Motor neuron (in vitro differentiated cells): ENCODE measurements at regions not wholly inside any gene's neighbourhood (a gene's known extent, or its start where the extent isn't known, plus 50 kb on each side); places are given as distances from the start of the nearest gene placed in this dataset.

Experiments used
- ATAC-seq, 8 experiments: fragments of 200-7000 bp; cut with Tn5 transposase; replicated peaks in 6 of 8; 2 replicates each; pipeline ENCODE4 v1.8.0; 2021; ENCODE audit warnings: mild to moderate bottlenecking in 8 of 8, moderate library complexity in 8 of 8
- H3K27ac ChIP-seq, 2 donors: fragments of 250-450 bp; sonication (Bioruptor Pico); 2 replicates each; pipeline ENCODE4 v1.9.0; 2021; ENCODE audit warnings: antibody characterized with exemption in 2 of 2, mild to moderate bottlenecking in 2 of 2, moderate library complexity in 1 of 2
- H3K4me1 ChIP-seq, 2 donors: fragments of 250-450 bp; sonication (Bioruptor Pico); replicated peaks in 1 of 2; 2 replicates each; pipeline ENCODE4 v1.6.1; 2021; ENCODE audit warnings: antibody characterized with exemption in 2 of 2, mild to moderate bottlenecking in 2 of 2, moderate library complexity in 1 of 2
- H3K4me3 ChIP-seq, 5 donors: fragments of 250-450 bp; sonication (Bioruptor Pico); 2 replicates each; pipeline ENCODE4 v1.9.0; 2021; ENCODE audit warnings: antibody characterized with exemption in 5 of 5, mild to moderate bottlenecking in 5 of 5, moderate library complexity in 4 of 5
- WGBS, 10 experiments: fragments of 450-650 bp; shearing (Covaris generic); methylation state at CpG; one replicate each; pipeline ENCODE4 v1.0.0; 2022; 5-methylcytosine and 5-hydroxymethylcytosine counted together
- in situ Hi-C, 9 experiments: fragments of 400-800 bp; cut with MboI; loops; one replicate each; pipeline ENCODE4 v1.15.0; 2021; ENCODE audit warnings: low sequenced_read_pairs in 9 of 9, low pct_unique_long_range_greater_than_20kb in 2 of 9; ENCODE audit not compliant: unreplicated experiment in 9 of 9

GRCh38 chr2:122481244-122481622 is 725.8 kb downstream of the TSN start:
- in situ Hi-C loops: no loop called here
- no peak overlapping the region for H3K27ac ChIP-seq
- no peak overlapping the region for H3K4me3 ChIP-seq
- WGBS, 10 experiments: 6 to 100% (median 50%) methylated on average over 1 to 2 of the region's 2 CpGs; no CpG with 5 or more reads in 3 of the 10 experiments
- no peak for ATAC-seq
- H3K4me1 ChIP-seq: peaks cover 4 to 8% of the 10 kb centered on the region in 2 donors

- H3K4me3 ChIP-seq: no peak overlapping the region
- peaks cover 4 to 8% of the 10 kb centered on the region in 2 donors for H3K4me1 ChIP-seq
- H3K27ac ChIP-seq: no peak overlapping the region
- ATAC-seq: no peak
- in situ Hi-C loops: no loop called here
These were observed 726.3 kb downstream of the TSN start for GRCh38 chr2:122481717-122482116.

DNA sequence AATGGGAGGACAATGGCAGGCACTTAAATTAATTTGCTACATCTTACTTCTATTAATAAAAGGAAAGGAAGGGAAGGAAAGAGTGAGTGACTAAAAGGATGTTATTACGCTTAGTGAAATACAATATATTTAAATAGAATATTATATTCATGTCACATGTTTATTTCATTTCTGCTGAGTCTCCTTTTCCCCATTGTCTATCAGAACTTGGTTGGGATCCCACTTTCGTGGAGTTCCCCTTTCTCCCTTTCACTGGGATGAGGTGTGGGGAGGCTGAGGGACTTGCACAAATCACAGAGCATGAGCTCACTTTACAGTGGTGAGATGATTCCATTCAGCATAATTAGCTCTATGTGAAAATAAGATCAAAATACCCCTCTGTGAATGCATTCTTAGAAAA is 730.6 kb downstream of the TSN start:
- no peak overlapping the region for H3K4me3 ChIP-seq

DNA sequence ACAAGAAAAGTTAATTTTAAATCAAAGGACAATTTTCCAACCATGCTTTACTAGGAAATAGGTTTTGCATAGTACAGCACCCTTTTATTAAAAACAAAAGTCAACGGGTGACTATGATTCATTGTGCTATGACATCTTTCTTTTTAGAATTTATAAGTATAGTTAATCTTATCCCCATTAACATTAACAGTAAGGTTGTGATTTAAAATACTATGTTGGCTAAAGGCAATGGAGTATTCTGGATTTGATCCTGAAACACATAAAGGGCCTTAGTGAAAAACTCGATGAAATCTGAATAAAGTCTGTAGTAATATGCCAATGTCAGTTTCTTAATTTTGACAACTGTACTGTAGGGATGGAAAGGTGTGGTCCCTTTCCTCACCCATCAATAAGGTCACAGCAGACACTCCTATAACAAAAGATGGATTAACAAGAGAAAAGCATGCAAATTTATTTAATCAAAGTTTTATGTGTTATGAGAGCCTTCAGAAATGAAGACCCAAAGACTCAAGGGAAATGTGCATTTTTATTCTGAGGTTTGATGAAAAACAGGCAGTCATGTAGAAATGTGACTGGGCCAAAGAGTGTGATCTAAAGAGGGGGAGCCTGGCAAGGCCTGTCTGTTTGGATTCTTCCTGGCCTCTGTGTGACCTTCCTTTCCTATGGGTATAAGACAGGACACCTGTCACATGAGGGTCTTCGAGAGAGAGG is 731.4 kb downstream of the TSN start:
- Histone ChIP-seq H3K4me3 (no peak overlapping the region), H3K27ac (no peak overlapping the region), H3K4me1 (peaks cover 0 to 8% of the 10 kb centered on the region in 2 donors)
- ATAC-seq: peak in 2 of 8 experiments; percentile 77 to 87
- in situ Hi-C loops: no loop called here
- WGBS, 10 experiments: 0 to 100% (median 77%) methylated on average over 1 to 3 of the region's 3 CpGs

More for the DNA sequence above, 730.6 kb downstream of the TSN start:
- in situ Hi-C loops: no loop called here
- 4 to 100% (median 84%) methylated on average over 1 to 2 of the region's 2 CpGs for WGBS, 10 experiments
- Histone ChIP-seq H3K27ac (no peak overlapping the region), H3K4me1 (peaks cover 0 to 8% of the 10 kb centered on the region in 2 donors)
- ATAC-seq: peak in 2 of 8 experiments; percentile 6 to 18

- WGBS, 10 experiments: 0 to 100% (median 90%) methylated on average over 1 to 2 of the region's 2 CpGs; no CpG with 5 or more reads in 3 of the 10 experiments
- Histone ChIP-seq H3K27ac (no peak overlapping the region), H3K4me1 (no peaks in the 10 kb centered on the region), H3K4me3 (no peak overlapping the region)
- ATAC-seq: no peak
- in situ Hi-C loops: no loop called here
These were observed 735.6 kb downstream of the TSN start for GRCh38 chr2:122491011-122491410.

- no peak overlapping the region for H3K4me3 ChIP-seq
- 0 to 100% (median 90%) methylated on average over 1 of the region's 1 CpG for WGBS, 10 experiments
- no peak for ATAC-seq
- in situ Hi-C loops: no loop called here
- H3K4me1 ChIP-seq: no peaks in the 10 kb centered on the region
- H3K27ac ChIP-seq: no peak overlapping the region
These were observed 745.1 kb downstream of the TSN start for GRCh38 chr2:122500316-122501105.

GRCh38 chr2:122506620-122507019 is 751.2 kb downstream of the TSN start:
- Histone ChIP-seq H3K27ac (no peak overlapping the region), H3K4me1 (peaks cover 0 to 4% of the 10 kb centered on the region in 2 donors), H3K4me3 (no peak overlapping the region)
- 8 to 100% (median 84%) methylated on average over 1 to 3 of the region's 3 CpGs for WGBS, 10 experiments
- no peak for ATAC-seq
- in situ Hi-C loops: no loop called here

GRCh38 chr2:122507261-122507660 is 751.8 kb downstream of the TSN start:
- WGBS, 10 experiments: 0 to 100% (median 84%) methylated on average over 1 of the region's 1 CpG; no CpG with 5 or more reads in 2 of the 10 experiments
- in situ Hi-C loops: no loop called here
- ATAC-seq: no peak
- H3K27ac ChIP-seq: no peak overlapping the region
- H3K4me3 ChIP-seq: no peak overlapping the region
- H3K4me1 ChIP-seq: peaks cover 0 to 4% of the 10 kb centered on the region in 2 donors

DNA sequence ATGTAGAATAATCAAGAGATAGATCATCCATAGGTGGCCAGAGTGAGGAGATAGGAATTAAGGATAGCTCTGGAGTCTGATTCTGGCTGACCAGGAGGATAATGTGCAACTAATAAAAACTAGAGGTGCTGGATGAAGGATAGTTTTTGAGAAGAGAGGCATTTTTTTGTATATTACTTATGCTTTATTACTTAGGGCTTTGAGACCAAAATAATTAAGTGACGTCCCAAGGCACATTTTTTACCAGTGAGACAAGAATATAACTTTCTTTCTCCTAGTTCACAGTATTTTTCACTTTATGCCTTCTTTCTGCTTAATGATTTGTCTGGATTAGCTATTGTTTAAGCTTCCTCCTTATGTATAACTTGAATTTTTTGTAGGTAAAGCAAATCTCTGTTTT is 756.6 kb downstream of the TSN start:
- Histone ChIP-seq H3K4me3 (no peak overlapping the region), H3K27ac (no peak overlapping the region), H3K4me1 (peaks cover 5 to 7% of the 10 kb centered on the region in 2 donors)
- in situ Hi-C loops: no loop called here
- 0 to 100% (median 79%) methylated on average over 1 of the region's 1 CpG; no CpG with 5 or more reads in 2 of the 10 experiments for WGBS, 10 experiments
- ATAC-seq: no peak

DNA sequence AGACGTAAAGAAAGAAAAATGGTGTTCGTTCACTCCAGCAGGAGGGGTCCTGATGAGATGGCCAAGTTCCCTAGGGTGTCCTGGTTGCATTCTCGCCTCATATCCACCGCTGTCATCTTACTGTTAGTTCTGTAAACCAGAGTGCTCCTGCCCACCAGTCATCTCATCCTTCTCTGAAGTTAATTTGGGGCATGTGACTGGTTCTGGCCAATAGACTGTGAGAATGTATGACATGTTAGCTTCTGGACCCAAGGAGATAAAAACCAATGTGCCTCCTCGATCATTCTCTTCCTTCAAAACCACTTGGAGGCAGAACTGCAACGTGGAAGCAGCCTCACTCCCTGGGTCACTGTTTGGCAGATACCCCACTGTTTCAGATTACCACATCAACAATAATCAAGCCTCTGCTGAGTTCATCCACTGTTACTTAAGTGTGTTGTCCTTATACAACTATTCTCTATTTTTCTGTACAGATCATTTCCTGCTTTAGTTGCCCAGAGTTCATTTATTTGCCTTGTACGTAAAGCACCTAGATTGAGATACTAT is 759.1 kb downstream of the TSN start:
- H3K27ac ChIP-seq: no peak overlapping the region
- no peak overlapping the region for H3K4me3 ChIP-seq
- H3K4me1 ChIP-seq: peaks cover 10 to 19% of the 10 kb centered on the region in 2 donors
- no peak for ATAC-seq
- in situ Hi-C loops: no loop called here
- WGBS, 10 experiments: 17 to 96% (median 85%) methylated on average over 1 to 7 of the region's 7 CpGs

- Histone ChIP-seq H3K27ac (no peak overlapping the region), H3K4me1 (peaks cover 8 to 19% of the 10 kb centered on the region in 2 donors), H3K4me3 (no peak overlapping the region)
- WGBS, 10 experiments: 40 to 79% (median 54%) methylated on average over 1 to 5 of the region's 5 CpGs; no CpG with 5 or more reads in 1 of the 10 experiments
- in situ Hi-C loops: no loop called here
- no peak for ATAC-seq
These were observed 760.4 kb downstream of the TSN start for GRCh38 chr2:122515731-122516290.

GRCh38 chr2:122516775-122517174 is 761.3 kb downstream of the TSN start:
- no peak overlapping the region for H3K4me3 ChIP-seq
- H3K27ac ChIP-seq: no peak overlapping the region
- peaks cover 8 to 19% of the 10 kb centered on the region in 2 donors for H3K4me1 ChIP-seq
- peak in 7 of 8 experiments; percentile 86 to 99 (median 96) for ATAC-seq
- in situ Hi-C loops: no loop called here
- 0 to 100% (median 72%) methylated on average over 1 to 2 of the region's 2 CpGs; no CpG with 5 or more reads in 4 of the 10 experiments for WGBS, 10 experiments

DNA sequence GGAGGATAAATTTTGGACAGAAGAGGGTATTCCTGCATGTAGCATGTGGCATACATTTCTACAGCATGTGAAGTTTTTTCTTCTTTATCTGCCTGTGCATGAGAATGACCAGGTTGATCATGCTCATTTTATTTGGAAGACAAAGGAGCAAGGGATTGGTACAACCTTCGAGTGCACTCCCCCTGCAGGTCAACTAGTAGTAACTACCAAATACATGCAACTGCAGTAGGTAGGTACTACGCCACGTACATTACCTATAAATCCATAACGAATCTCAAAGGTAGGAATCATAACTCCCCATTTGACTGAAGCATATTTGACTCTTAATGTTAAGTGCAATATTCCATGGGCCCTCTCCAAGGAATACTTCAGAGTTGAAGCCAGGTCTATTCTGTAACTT is 763.9 kb downstream of the TSN start:
- Histone ChIP-seq H3K4me1 (peaks cover 8 to 19% of the 10 kb centered on the region in 2 donors), H3K27ac (no peak overlapping the region), H3K4me3 (no peak overlapping the region)
- in situ Hi-C loops: no loop called here
- ATAC-seq: no peak
- WGBS, 10 experiments: 20 to 100% (median 82%) methylated on average over 1 to 4 of the region's 4 CpGs; no CpG with 5 or more reads in 3 of the 10 experiments
